ENCODE measurements at regions not wholly inside any gene's neighbourhood (a gene's known extent, or its start where the extent isn't known, plus 50 kb on each side); places are given as distances from the start of the nearest gene placed in this dataset.

DNA sequence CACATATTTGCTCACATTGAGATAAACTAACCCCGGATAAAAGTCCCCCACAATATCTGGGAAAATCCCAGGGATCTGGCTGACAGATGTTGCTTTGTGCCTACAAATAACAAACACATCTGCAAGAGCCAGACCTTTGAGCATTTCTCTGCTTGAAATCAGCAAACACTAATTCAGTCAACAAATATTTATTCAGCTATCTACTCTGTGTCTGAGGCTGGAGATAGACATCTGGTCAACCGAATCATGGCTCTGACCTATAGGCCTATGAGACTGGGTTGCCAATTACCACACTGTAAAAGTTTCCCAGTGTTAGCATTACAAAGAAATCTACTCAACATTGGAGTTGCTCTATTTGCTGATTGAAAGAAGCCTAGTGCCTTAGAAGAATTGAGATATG, 201.1 kb upstream of the CADPS start:
- TF ChIP-seq, protein P1, sequence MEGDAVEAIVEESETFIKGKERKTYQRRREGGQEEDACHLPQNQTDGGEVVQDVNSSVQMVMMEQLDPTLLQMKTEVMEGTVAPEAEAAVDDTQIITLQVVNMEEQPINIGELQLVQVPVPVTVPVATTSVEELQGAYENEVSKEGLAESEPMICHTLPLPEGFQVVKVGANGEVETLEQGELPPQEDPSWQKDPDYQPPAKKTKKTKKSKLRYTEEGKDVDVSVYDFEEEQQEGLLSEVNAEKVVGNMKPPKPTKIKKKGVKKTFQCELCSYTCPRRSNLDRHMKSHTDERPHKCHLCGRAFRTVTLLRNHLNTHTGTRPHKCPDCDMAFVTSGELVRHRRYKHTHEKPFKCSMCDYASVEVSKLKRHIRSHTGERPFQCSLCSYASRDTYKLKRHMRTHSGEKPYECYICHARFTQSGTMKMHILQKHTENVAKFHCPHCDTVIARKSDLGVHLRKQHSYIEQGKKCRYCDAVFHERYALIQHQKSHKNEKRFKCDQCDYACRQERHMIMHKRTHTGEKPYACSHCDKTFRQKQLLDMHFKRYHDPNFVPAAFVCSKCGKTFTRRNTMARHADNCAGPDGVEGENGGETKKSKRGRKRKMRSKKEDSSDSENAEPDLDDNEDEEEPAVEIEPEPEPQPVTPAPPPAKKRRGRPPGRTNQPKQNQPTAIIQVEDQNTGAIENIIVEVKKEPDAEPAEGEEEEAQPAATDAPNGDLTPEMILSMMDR (IDR thresholded peaks at IDR 0.05; ENCODE audit: low read depth, low read length): no peak
- TF ChIP-seq POLR2A (IDR thresholded peaks at IDR 0.05; ENCODE audit: extremely low read depth, insufficient read length) (no peak), MYC (IDR thresholded peaks at IDR 0.05; ENCODE audit: low read depth, low read length) (no peak)
- TF ChIP-seq, protein P2, sequence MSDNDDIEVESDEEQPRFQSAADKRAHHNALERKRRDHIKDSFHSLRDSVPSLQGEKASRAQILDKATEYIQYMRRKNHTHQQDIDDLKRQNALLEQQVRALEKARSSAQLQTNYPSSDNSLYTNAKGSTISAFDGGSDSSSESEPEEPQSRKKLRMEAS (IDR thresholded peaks at IDR 0.05; ENCODE audit: low read depth, low read length): no peak

Data from NB4 (cell line).